ENCODE measurements at regions not wholly inside any gene's neighbourhood (a gene's known extent, or its start where the extent isn't known, plus 50 kb on each side); places are given as distances from the start of the nearest gene placed in this dataset.

DNA sequence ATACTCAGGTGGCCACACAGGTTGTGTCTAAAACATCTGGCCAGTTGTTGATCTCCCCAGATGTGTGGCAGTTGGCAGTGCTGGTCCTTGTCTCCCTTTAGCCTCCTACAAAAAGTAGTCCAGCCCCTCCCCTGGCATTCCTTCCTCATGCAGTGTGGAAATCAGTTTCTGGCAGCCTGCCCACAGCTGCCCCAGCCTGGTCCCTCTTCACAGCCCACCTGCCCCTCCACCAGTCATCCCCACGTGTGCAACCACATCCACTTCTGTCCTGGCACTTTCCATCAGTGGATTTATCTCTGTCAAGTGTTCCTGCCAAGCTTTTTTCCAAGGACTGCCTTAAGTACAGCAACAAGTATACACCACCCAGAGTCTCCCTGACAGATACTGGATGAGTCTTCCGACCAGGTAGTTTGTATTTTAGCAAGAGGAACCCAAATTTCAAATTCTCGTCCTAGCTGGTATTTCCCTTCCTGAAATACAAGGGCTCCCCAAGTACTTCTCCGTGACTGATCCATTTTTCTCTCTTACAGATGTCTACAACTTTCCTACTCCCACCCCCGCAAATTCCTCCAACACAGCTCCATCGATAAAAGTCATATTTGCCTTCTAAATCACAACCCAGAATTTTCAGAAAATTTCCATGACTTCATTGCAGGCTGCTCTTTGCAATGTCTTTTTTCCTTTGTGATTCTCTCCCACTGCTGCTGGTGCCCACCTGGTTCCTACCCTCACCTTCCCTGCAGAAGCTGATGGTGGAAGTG lies 313.5 kb downstream of the FOXO1 start (continued):
- TF ChIP-seq ZNF696 (CRISPR knock-in tag; conservative IDR thresholded peaks at IDR 0.05) = no peak
- TF ChIP-seq NRF1 (conservative IDR thresholded peaks at IDR 0.05 in 1 of 2, IDR thresholded peaks at IDR 0.05 in 1 of 2) = no peak

DNA sequence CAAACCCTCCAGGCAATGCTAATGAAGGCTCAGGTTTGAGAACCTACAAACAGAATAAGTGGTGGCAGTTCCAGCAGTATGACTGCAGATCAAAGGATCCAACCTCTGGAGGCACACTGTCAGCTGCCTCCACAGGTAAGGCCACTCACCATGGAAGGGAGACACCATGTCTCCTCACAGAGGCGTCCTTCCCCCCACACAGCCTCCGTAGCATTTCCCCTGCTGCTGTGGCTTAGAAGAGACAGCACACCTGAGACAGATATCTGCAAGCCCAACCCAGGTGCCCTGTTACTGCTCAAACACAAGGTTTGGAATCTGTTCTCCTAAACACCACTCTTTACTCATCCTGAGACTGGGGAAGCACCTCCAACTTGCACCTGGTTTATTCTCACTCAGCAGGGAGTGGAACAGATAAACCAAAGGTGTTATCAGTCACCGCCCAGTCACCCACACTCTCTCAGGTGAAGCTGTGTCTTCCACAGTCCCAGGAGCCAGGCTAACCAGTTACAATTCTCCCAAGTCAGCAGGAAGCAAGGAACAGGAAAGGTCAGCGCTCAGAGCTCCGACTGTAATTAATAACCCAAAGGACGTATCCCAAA lies 311.2 kb downstream of the FOXO1 start:
- FAIRE-seq = no peak
- H3K27me3 ChIP-seq (ENCODE audit: control insufficient read depth in 2 of 2, insufficient read depth in 2 of 2, low read length in 2 of 2) = no peaks in the 10 kb centered on the region; a peak in 1 of 5 replicates
- intact Hi-C loops (cut with micrococcal nuclease) (no loop called here), in situ Hi-C loops (cut with MboI) (no loop called here)
- H3K4me1 ChIP-seq (replicated peaks in 1 of 2; ENCODE audit: control insufficient read depth in 2 of 2, insufficient read depth in 2 of 2, low read length in 2 of 2) = no peaks in the 10 kb centered on the region
- no peak overlapping the region for H3K4me2 ChIP-seq (ENCODE audit: insufficient read depth, low read length)
- WGBS (ENCODE audit: insufficient coverage, low coverage, missing lambda C conversion rate) = 0% methylated on average over 1 of the region's 6 CpGs
- no peaks in the 10 kb centered on the region for H4K20me1 ChIP-seq (replicated peaks; ENCODE audit: control insufficient read depth, insufficient read depth, low read length)
- no peak for DNase-seq (ENCODE audit: extremely low read depth in 1 of 4, low spot score in 3 of 4)
- H3K9me3 ChIP-seq (replicated peaks; ENCODE audit: control insufficient read depth, insufficient read depth, low read depth, low read length) = no peaks in the 10 kb centered on the region
- no peak for ATAC-seq
- BruUV-seq (replicated peaks) = no TSS peak
- POLR2A ChIA-PET = no interaction called here
- CTCF ChIA-PET (ENCODE audit: low intra/inter-chr PET ratio) = no interaction called here
- no peaks in the 10 kb centered on the region for H3K36me3 ChIP-seq (ENCODE audit: control insufficient read depth, insufficient read depth, low read length)
- TF ChIP-seq PCBP1 (IDR thresholded peaks at IDR 0.05; ENCODE audit: low read depth, low read length, poor library complexity, severe bottlenecking) (no peak), NCOR1 (IDR thresholded peaks at IDR 0.05) (no peak), TSC22D4 (tag; IDR thresholded peaks at IDR 0.05) (no peak), ZNF444 (CRISPR knock-in tag; IDR thresholded peaks at IDR 0.05) (no peak), KAT2B (IDR thresholded peaks at IDR 0.05; ENCODE audit: low read depth, low read length) (no peak), ZBTB8A (IDR thresholded peaks at IDR 0.05; ENCODE audit: partially characterized antibody) (no peak), ESRRB (CRISPR knock-in tag; IDR thresholded peaks at IDR 0.05; ENCODE audit: borderline replicate concordance) (no peak)
- TF ChIP-seq, protein P1, sequence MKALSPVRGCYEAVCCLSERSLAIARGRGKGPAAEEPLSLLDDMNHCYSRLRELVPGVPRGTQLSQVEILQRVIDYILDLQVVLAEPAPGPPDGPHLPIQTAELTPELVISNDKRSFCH (CRISPR knock-in tag; IDR thresholded peaks at IDR 0.05) = no peak
- TF ChIP-seq, protein P1 (tag; IDR thresholded peaks at IDR 0.05) = no peak
- TF ChIP-seq, protein P2, sequence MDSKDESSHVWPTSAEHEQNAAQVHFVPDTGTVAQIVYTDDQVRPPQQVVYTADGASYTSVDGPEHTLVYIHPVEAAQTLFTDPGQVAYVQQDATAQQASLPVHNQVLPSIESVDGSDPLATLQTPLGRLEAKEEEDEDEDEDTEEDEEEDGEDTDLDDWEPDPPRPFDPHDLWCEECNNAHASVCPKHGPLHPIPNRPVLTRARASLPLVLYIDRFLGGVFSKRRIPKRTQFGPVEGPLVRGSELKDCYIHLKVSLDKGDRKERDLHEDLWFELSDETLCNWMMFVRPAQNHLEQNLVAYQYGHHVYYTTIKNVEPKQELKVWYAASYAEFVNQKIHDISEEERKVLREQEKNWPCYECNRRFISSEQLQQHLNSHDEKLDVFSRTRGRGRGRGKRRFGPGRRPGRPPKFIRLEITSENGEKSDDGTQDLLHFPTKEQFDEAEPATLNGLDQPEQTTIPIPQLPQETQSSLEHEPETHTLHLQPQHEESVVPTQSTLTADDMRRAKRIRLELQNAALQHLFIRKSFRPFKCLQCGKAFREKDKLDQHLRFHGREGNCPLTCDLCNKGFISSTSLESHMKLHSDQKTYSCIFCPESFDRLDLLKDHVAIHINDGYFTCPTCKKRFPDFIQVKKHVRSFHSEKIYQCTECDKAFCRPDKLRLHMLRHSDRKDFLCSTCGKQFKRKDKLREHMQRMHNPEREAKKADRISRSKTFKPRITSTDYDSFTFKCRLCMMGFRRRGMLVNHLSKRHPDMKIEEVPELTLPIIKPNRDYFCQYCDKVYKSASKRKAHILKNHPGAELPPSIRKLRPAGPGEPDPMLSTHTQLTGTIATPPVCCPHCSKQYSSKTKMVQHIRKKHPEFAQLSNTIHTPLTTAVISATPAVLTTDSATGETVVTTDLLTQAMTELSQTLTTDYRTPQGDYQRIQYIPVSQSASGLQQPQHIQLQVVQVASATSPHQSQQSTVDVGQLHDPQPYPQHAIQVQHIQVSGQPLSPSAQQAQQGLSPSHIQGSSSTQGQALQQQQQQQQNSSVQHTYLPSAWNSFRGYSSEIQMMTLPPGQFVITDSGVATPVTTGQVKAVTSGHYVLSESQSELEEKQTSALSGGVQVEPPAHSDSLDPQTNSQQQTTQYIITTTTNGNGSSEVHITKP (IDR thresholded peaks at IDR 0.05; ENCODE audit: partially characterized antibody) = no peak
- TF ChIP-seq, protein P3, sequence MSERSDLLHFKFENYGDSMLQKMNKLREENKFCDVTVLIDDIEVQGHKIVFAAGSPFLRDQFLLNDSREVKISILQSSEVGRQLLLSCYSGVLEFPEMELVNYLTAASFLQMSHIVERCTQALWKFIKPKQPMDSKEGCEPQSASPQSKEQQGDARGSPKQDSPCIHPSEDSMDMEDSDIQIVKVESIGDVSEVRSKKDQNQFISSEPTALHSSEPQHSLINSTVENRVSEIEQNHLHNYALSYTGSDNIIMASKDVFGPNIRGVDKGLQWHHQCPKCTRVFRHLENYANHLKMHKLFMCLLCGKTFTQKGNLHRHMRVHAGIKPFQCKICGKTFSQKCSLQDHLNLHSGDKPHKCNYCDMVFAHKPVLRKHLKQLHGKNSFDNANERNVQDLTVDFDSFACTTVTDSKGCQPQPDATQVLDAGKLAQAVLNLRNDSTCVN (CRISPR knock-in tag; IDR thresholded peaks at IDR 0.05) = no peak
- H3K9me1 ChIP-seq (ENCODE audit: control insufficient read depth, insufficient read depth, low read length) = no peaks in the 10 kb centered on the region
- no peak overlapping the region for H2AFZ ChIP-seq (ENCODE audit: low read depth, low read length)
- no peak overlapping the region for H3K9ac ChIP-seq (ENCODE audit: insufficient read depth in 1 of 2, low read depth in 2 of 2, low read length in 2 of 2)
- H3K79me2 ChIP-seq (ENCODE audit: control insufficient read depth, insufficient read depth, low read length) = no peaks in the 10 kb centered on the region
- H3K27ac ChIP-seq (ENCODE audit: extremely low read depth, low read depth, low read length) = no peak overlapping the region
- no peak overlapping the region for H3K4me3 ChIP-seq
